ENCODE measurements at regions not wholly inside any gene's neighbourhood (a gene's known extent, or its start where the extent isn't known, plus 50 kb on each side); places are given as distances from the start of the nearest gene placed in this dataset.

DNA sequence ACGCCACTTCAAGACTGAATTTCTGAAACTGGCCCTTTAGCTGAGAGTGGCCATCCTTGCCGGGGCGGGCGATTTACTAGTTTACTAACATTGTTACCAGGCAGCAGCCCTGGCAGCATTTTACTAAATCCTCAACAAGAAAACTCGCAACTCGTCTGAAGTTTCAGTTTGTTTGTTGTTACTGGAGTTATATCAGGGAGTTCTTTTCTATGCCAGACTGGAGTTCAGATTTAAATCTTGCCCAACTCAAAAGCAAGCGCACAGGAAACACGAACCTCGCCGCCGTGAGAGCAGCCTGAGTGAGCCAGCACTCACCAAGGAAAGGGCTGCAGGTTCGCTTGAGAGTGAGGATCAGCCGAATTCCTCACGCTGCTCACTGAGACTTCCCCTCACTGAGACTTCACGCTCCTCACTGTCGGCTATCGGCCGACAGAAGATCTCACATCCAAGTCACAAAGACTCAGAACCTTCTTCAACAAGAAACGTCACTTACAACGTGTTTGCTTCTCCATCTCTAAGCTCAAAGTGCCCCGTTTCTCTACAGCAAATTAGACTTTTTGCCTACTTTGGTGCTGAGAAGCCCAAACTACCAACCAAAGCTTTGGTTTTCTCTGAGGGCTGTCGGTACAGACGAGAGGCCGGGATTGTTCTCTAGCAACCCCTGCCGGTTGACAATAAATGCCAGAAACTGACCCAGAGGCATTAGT, 78.9 kb downstream of the OLIG3 start:
- H3K27ac Mint-ChIP-seq, result peak overlapping the region; percentile 22
- peak overlapping the region; percentile 73 for H3K4me3 Mint-ChIP-seq
- ATAC-seq (peak; percentile 98), DNase-seq (peak; percentile 79)
- ChIA-PET CTCF (interaction anchor here (0.6 to 2.8 kb wide), 37 partner anchors 9 to 536 kb away, joined by 3 to 28 read pairs (median 4); no protein-coding TSS in a partner anchor), POLR2A (interaction anchor here (1.4 kb wide), 1 partner anchor 73 kb away, joined by 4 read pairs; no protein-coding TSS in a partner anchor)
- H3K4me1 Mint-ChIP-seq (ENCODE audit: low read depth), result peaks cover 9% of the 10 kb centered on the region
- H3K36me3 Mint-ChIP-seq (ENCODE audit: low read depth), result no peaks in the 10 kb centered on the region
- H3K27me3 Mint-ChIP-seq (ENCODE audit: low read depth), result peaks cover 7% of the 10 kb centered on the region
- no peaks in the 10 kb centered on the region for H3K9me3 Mint-ChIP-seq (ENCODE audit: insufficient read depth)

- peak overlapping the region; percentile 73 for H3K4me3 Mint-ChIP-seq
- ChIA-PET CTCF (interaction anchor here (1.0 to 2.8 kb wide), 11 partner anchors 8 to 320 kb away, joined by 3 to 28 read pairs (median 6); no protein-coding TSS in a partner anchor), POLR2A (interaction anchor here (0.6 to 1.4 kb wide), 2 partner anchors 73 to 171 kb away, joined by 3 to 4 read pairs; no protein-coding TSS in a partner anchor)
- H3K9me3 Mint-ChIP-seq (ENCODE audit: insufficient read depth), result no peaks in the 10 kb centered on the region
- no peaks in the 10 kb centered on the region for H3K36me3 Mint-ChIP-seq (ENCODE audit: low read depth)
- DNase-seq (no peak), ATAC-seq (no peak)
- H3K27me3 Mint-ChIP-seq (ENCODE audit: low read depth), result peaks cover 7% of the 10 kb centered on the region
- H3K27ac Mint-ChIP-seq, result no peak overlapping the region
- H3K4me1 Mint-ChIP-seq (ENCODE audit: low read depth), result peaks cover 9% of the 10 kb centered on the region
Observed at GRCh38 chr6:137414599-137414998, 79.6 kb downstream of the OLIG3 start.

- no peak overlapping the region for H3K27ac Mint-ChIP-seq
- H3K9me3 Mint-ChIP-seq (ENCODE audit: insufficient read depth), result peaks cover 4% of the 10 kb centered on the region
- H3K4me3 Mint-ChIP-seq, result no peak overlapping the region
- no peaks in the 10 kb centered on the region for H3K36me3 Mint-ChIP-seq (ENCODE audit: low read depth)
- peaks cover 7% of the 10 kb centered on the region for H3K27me3 Mint-ChIP-seq (ENCODE audit: low read depth)
- DNase-seq (no peak), ATAC-seq (no peak)
- CTCF ChIA-PET, result interaction anchor here (1.0 to 2.8 kb wide), 5 partner anchors 68 to 319 kb away, joined by 3 to 28 read pairs (median 11); no protein-coding TSS in a partner anchor
- POLR2A ChIA-PET, result no interaction called here
- H3K4me1 Mint-ChIP-seq (ENCODE audit: low read depth), result peaks cover 9% of the 10 kb centered on the region
Observed at GRCh38 chr6:137413482-137413881, 80.7 kb downstream of the OLIG3 start.

DNA sequence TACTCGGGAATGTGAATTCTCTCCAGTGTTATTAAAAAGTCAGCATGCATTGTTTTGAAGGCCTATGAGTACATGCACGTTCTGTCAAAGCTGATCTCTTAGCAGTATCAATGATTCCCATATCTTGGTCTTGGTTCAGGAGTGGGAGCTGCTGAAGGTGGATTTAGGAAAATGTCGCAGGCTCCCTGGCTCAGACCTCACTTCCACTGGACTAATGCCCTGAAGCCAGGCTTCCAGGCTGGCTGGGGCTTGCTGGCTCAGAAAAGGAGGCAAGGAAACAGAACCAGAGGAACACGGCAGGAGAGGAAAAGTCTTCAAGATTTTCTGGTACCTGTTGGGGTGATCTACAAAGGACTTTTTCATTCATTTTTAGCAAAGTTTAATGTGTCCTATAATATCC, 81.6 kb downstream of the OLIG3 start:
- ATAC-seq, result no peak
- Mint-ChIP-seq H3K36me3 (ENCODE audit: low read depth) (no peaks in the 10 kb centered on the region), H3K9me3 (ENCODE audit: insufficient read depth) (peaks cover 4% of the 10 kb centered on the region), H3K27ac (no peak overlapping the region), H3K4me3 (no peak overlapping the region), H3K27me3 (ENCODE audit: low read depth) (peaks cover 9% of the 10 kb centered on the region), H3K4me1 (ENCODE audit: low read depth) (peaks cover 9% of the 10 kb centered on the region)
- no peak for DNase-seq
- ChIA-PET CTCF (interaction anchor here (0.8 to 2.3 kb wide), 2 partner anchors 72 to 177 kb away, joined by 3 to 11 read pairs; no protein-coding TSS in a partner anchor), POLR2A (no interaction called here)

DNA sequence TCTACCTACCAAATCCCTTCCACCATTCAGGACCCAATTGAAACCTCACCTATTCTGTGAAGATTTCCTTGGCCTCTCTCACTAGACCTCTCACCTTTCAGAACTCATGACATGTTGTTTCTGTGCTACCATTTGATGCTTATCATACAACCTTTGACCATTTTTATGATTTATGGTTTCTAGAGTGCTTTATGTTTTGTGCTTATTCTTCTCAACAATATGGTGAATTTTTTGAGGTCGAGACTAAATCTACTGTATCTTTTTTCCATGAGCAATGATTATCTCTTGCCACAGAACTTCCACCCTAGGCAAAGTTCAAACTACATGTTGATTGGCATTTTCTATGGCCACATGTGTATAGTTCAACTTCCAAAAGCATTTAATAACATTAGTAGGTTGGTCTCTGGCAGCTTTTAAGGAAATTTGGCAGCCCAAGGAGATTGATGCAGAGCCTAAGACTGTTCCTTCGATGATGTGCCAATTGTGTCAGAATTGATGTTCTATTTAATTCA, 84.9 kb downstream of the OLIG3 start:
- POLR2A ChIA-PET, result no interaction called here
- H3K4me1 Mint-ChIP-seq (ENCODE audit: low read depth), result peaks cover 4% of the 10 kb centered on the region
- ATAC-seq, result no peak

DNA sequence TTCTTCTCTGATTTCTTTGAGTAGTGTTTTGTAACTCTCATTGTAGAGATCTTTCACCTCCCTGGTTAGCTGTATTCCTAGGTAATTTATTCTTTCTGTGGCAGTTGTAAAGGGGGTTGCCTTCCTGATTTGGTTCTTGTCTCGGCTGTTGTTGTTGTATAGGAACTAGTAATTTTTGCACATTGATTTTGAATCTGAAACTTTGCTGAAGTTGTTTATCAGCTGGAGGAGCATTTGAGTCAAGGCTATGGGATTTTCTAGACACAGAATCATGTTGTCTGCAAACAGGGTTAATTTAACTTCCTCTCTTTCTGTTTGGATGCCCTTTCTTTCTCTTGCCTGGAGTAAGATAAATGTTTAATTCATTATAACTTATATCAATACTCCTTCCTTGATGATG, 86.4 kb downstream of the OLIG3 start:
- ATAC-seq, result no peak
- no peak for DNase-seq
- Mint-ChIP-seq H3K27me3 (ENCODE audit: low read depth) (peaks cover 6% of the 10 kb centered on the region), H3K4me1 (ENCODE audit: low read depth) (peaks cover 4% of the 10 kb centered on the region), H3K9me3 (ENCODE audit: insufficient read depth) (peaks cover 4% of the 10 kb centered on the region), H3K4me3 (no peak overlapping the region), H3K36me3 (ENCODE audit: low read depth) (peaks cover 2% of the 10 kb centered on the region), H3K27ac (no peak overlapping the region)
- ChIA-PET POLR2A (no interaction called here), CTCF (interaction anchor here (3.3 kb wide), 1 partner anchor 7 kb away, joined by 16 read pairs; no protein-coding TSS in a partner anchor)

More for the DNA sequence above, 84.9 kb downstream of the OLIG3 start:
- peaks cover 2% of the 10 kb centered on the region for H3K36me3 Mint-ChIP-seq (ENCODE audit: low read depth)
- H3K27me3 Mint-ChIP-seq (ENCODE audit: low read depth), result peaks cover 9% of the 10 kb centered on the region
- peaks cover 4% of the 10 kb centered on the region for H3K9me3 Mint-ChIP-seq (ENCODE audit: insufficient read depth)
- no peak overlapping the region for H3K27ac Mint-ChIP-seq
- no peak for DNase-seq
- CTCF ChIA-PET, result interaction anchor here (1.3 kb wide), 1 partner anchor 67 kb away, joined by 4 read pairs; no protein-coding TSS in a partner anchor
- H3K4me3 Mint-ChIP-seq, result no peak overlapping the region

- no peak for DNase-seq
- H3K27me3 Mint-ChIP-seq (ENCODE audit: low read depth), result peaks cover 4% of the 10 kb centered on the region
- no peak overlapping the region for H3K4me3 Mint-ChIP-seq
- no peak for ATAC-seq
- peaks cover 2% of the 10 kb centered on the region for H3K36me3 Mint-ChIP-seq (ENCODE audit: low read depth)
- ChIA-PET CTCF (interaction anchor here (0.6 to 3.3 kb wide), 3 partner anchors 9 to 464 kb away, joined by 3 to 16 read pairs (median 4); no protein-coding TSS in a partner anchor), POLR2A (no interaction called here)
- H3K9me3 Mint-ChIP-seq (ENCODE audit: insufficient read depth), result peaks cover 4% of the 10 kb centered on the region
- no peak overlapping the region for H3K27ac Mint-ChIP-seq
- peaks cover 4% of the 10 kb centered on the region for H3K4me1 Mint-ChIP-seq (ENCODE audit: low read depth)
Observed at GRCh38 chr6:137405806-137406205, 88.4 kb downstream of the OLIG3 start.

GRCh38 chr6:137403855-137404254, 90.3 kb downstream of the OLIG3 start:
- Mint-ChIP-seq H3K27me3 (ENCODE audit: low read depth) (peaks cover 4% of the 10 kb centered on the region), H3K36me3 (ENCODE audit: low read depth) (peaks cover 2% of the 10 kb centered on the region), H3K27ac (no peak overlapping the region), H3K9me3 (ENCODE audit: insufficient read depth) (no peaks in the 10 kb centered on the region), H3K4me3 (no peak overlapping the region), H3K4me1 (ENCODE audit: low read depth) (peaks cover 4% of the 10 kb centered on the region)
- ATAC-seq (no peak), DNase-seq (no peak)
- POLR2A ChIA-PET, result no interaction called here
- CTCF ChIA-PET, result no interaction called here

- CTCF ChIA-PET, result no interaction called here
- POLR2A ChIA-PET, result no interaction called here
- Mint-ChIP-seq H3K4me3 (no peak overlapping the region), H3K9me3 (ENCODE audit: insufficient read depth) (no peaks in the 10 kb centered on the region), H3K27ac (no peak overlapping the region), H3K27me3 (ENCODE audit: low read depth) (peaks cover 4% of the 10 kb centered on the region), H3K36me3 (ENCODE audit: low read depth) (peaks cover 2% of the 10 kb centered on the region), H3K4me1 (ENCODE audit: low read depth) (peaks cover 4% of the 10 kb centered on the region)
- DNase-seq, result no peak
- ATAC-seq, result no peak
Observed at GRCh38 chr6:137403443-137403842, 90.8 kb downstream of the OLIG3 start.

DNA sequence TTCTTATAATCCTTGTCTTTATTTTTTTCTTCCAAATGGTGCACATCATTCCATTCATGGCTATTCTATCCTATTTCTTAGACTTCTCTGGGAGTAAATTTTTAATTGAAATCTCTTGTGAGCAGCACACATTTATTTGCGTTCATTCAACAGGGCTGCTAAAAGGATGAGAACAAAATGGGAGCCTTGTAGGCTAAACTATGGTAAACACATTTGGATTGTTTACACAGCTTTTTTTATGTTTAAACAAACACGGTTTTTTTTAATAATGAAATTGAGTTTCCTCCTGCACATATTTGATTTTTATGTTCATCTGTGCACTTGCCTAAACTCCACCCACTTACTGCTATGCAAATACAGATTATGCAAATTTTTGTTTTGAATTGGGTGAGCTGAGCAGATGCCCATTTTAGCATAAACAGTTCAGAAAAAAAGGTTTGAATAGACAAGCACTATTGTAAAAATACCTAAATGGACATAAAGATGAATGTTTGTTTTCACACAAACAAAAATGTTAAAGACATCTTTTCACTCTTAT, 92.0 kb downstream of the OLIG3 start:
- peaks cover 2% of the 10 kb centered on the region for H3K36me3 Mint-ChIP-seq (ENCODE audit: low read depth)
- DNase-seq (no peak), ATAC-seq (no peak)
- POLR2A ChIA-PET, result no interaction called here
- CTCF ChIA-PET, result no interaction called here
- no peak overlapping the region for H3K27ac Mint-ChIP-seq
- peaks cover 2% of the 10 kb centered on the region for H3K27me3 Mint-ChIP-seq (ENCODE audit: low read depth)
- H3K4me1 Mint-ChIP-seq (ENCODE audit: low read depth), result peaks cover 4% of the 10 kb centered on the region
- no peaks in the 10 kb centered on the region for H3K9me3 Mint-ChIP-seq (ENCODE audit: insufficient read depth)
- H3K4me3 Mint-ChIP-seq, result no peak overlapping the region

GRCh38 chr6:137401088-137401487, 93.1 kb downstream of the OLIG3 start:
- Mint-ChIP-seq H3K27ac (no peak overlapping the region), H3K27me3 (ENCODE audit: low read depth) (peaks cover 2% of the 10 kb centered on the region), H3K36me3 (ENCODE audit: low read depth) (peaks cover under 1% of the 10 kb centered on the region), H3K4me1 (ENCODE audit: low read depth) (peaks cover 2% of the 10 kb centered on the region), H3K9me3 (ENCODE audit: insufficient read depth) (no peaks in the 10 kb centered on the region), H3K4me3 (no peak overlapping the region)
- POLR2A ChIA-PET, result no interaction called here
- CTCF ChIA-PET, result no interaction called here
- DNase-seq (no peak), ATAC-seq (no peak)

DNA sequence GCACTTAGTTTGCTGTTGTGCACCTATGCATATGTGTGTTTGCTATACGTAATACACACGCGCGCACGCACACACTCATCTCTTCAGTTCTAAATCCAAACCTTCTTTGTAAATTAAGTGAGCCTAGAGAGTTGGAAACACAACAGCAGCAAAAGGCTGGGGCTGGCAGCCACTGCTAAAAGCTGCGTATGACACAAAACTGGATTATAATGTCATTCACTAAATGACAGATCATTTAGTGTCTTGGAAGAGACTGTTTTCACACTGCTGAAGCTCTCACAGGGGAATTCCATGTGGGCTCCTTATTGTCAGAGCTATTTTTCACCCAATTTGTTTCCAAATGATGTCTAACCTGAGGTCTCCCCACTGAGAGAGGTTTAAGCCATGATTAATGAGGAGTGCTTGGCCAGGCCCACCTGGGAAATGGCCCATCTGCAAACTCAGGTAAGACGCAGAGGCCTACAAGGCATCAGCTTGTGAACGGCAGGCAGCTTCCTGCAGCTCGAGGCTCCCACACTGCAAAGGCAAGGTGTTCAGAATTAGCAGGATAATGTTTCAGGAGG, 94.2 kb downstream of the OLIG3 start:
- Mint-ChIP-seq H3K36me3 (ENCODE audit: low read depth) (peaks cover 2% of the 10 kb centered on the region), H3K9me3 (ENCODE audit: insufficient read depth) (no peaks in the 10 kb centered on the region), H3K4me1 (ENCODE audit: low read depth) (no peaks in the 10 kb centered on the region), H3K27ac (no peak overlapping the region), H3K27me3 (ENCODE audit: low read depth) (peaks cover 2% of the 10 kb centered on the region), H3K4me3 (no peak overlapping the region)
- ATAC-seq (no peak), DNase-seq (no peak)
- ChIA-PET CTCF (interaction anchor here (1.3 kb wide), 1 partner anchor 16 kb away, joined by 5 read pairs; no protein-coding TSS in a partner anchor), POLR2A (no interaction called here)
